Trophoblast cell (in vitro differentiated cells and primary cell): ENCODE measurements at regions not wholly inside any gene's neighbourhood (a gene's known extent, or its start where the extent isn't known, plus 50 kb on each side); places are given as distances from the start of the nearest gene placed in this dataset.

Experiments
- DNase-seq, 2 donors: peaks; one replicate each; pipeline ENCODE4 v3.0.0-alpha.2; 2016
- H2AFZ ChIP-seq: 2 replicates; pipeline ENCODE4 v1.6.1; 2013; ENCODE audit warnings: low read length, moderate library complexity, mild to moderate bottlenecking; ENCODE audit not compliant: insufficient read depth, poor library complexity
- H2AK5ac ChIP-seq: 2 replicates; pipeline ENCODE4 v1.6.1; 2013; ENCODE audit warnings: mild to moderate bottlenecking, low read length
- H2BK120ac ChIP-seq: 2 replicates; pipeline ENCODE4 v1.6.1; 2013; ENCODE audit warnings: low read length, mild to moderate bottlenecking, moderate library complexity; ENCODE audit not compliant: insufficient read depth, poor library complexity
- H2BK12ac ChIP-seq: 2 replicates; pipeline ENCODE4 v1.6.1; 2013; ENCODE audit warnings: mild to moderate bottlenecking, low read length, moderate library complexity
- H2BK5ac ChIP-seq: 2 replicates; pipeline ENCODE4 v1.6.1; 2013; ENCODE audit warnings: low read length, low read depth, moderate library complexity, mild to moderate bottlenecking; ENCODE audit not compliant: poor library complexity
- H3K14ac ChIP-seq: 2 replicates; pipeline ENCODE4 v1.6.1; 2013; ENCODE audit warnings: mild to moderate bottlenecking, low read length
- H3K18ac ChIP-seq: 2 replicates; pipeline ENCODE4 v1.6.1; 2013; ENCODE audit warnings: mild to moderate bottlenecking, low read length
- H3K23ac ChIP-seq: 2 replicates; pipeline ENCODE4 v1.6.1; 2013; ENCODE audit warnings: low read length
- H3K27ac ChIP-seq: 2 replicates; pipeline ENCODE4 v1.5.1; 2013; ENCODE audit warnings: low read depth, mild to moderate bottlenecking, inconsistent platforms, low read length, moderate library complexity
- H3K27me3 ChIP-seq: 2 replicates; pipeline ENCODE4 v1.6.1; 2013; ENCODE audit warnings: inconsistent platforms, mild to moderate bottlenecking, low read length, moderate library complexity; ENCODE audit not compliant: insufficient read depth
- H3K36me3 ChIP-seq, 2 experiments: 1 replicate in 1 of 2; 2 replicates in 1 of 2; pipeline ENCODE4 v1.6.1; 2013; ENCODE audit warnings: low read length in 2 of 2, mild to moderate bottlenecking in 2 of 2, moderate library complexity in 1 of 2; ENCODE audit not compliant: insufficient read depth in 2 of 2, control insufficient read depth in 1 of 2
- H3K4ac ChIP-seq: 2 replicates; pipeline ENCODE4 v1.6.1; 2013; ENCODE audit warnings: low read depth, mild to moderate bottlenecking, low read length, moderate library complexity
- H3K4me1 ChIP-seq, 2 experiments: 1 replicate in 1 of 2; 2 replicates in 1 of 2; pipeline ENCODE4 v1.6.1; 2013; ENCODE audit warnings: low read length in 2 of 2, mild to moderate bottlenecking in 2 of 2, moderate library complexity in 1 of 2; ENCODE audit not compliant: insufficient read depth in 2 of 2, control insufficient read depth in 1 of 2
- H3K4me2 ChIP-seq: 2 replicates; pipeline ENCODE4 v1.6.1; 2013; ENCODE audit warnings: inconsistent platforms, mild to moderate bottlenecking, low read length, moderate library complexity
- H3K4me3 ChIP-seq: 2 replicates; pipeline ENCODE4 v1.5.1; 2013; ENCODE audit warnings: mild to moderate bottlenecking, low read depth, low read length, inconsistent platforms
- H3K79me1 ChIP-seq: one replicate; pipeline ENCODE4 v1.6.1; 2013; ENCODE audit warnings: low read length
- H3K79me2 ChIP-seq: 2 replicates; pipeline ENCODE4 v1.6.1; 2013; ENCODE audit warnings: low read length, mild to moderate bottlenecking; ENCODE audit not compliant: control insufficient read depth, insufficient read depth, poor library complexity
- H3K9ac ChIP-seq: 2 replicates; pipeline ENCODE4 v1.6.1; 2013; ENCODE audit warnings: mild to moderate bottlenecking, low read length
- H3K9me3 ChIP-seq: 2 replicates; pipeline ENCODE4 v1.6.1; 2013; ENCODE audit warnings: low read depth, mild to moderate bottlenecking, control low read depth, inconsistent platforms, low read length; ENCODE audit not compliant: insufficient read depth
- H4K12ac ChIP-seq: 2 replicates; pipeline ENCODE4 v1.6.1; 2013; ENCODE audit warnings: low read depth, mild to moderate bottlenecking, low read length, moderate library complexity
- H4K8ac ChIP-seq: 2 replicates; pipeline ENCODE4 v1.6.1; 2013; ENCODE audit warnings: low read depth, mild to moderate bottlenecking, low read length, moderate library complexity
- H4K91ac ChIP-seq: one replicate; pipeline ENCODE4 v1.6.1; 2013; ENCODE audit warnings: low read depth, mild to moderate bottlenecking, low read length, moderate library complexity
- WGBS: extraction: QIAGEN DNeasy Blood & Tissue Kit; methylation state at CpG from one replicate; pipeline ENCODE4 v1.1.7; 2013; ENCODE audit warnings: missing lambda C conversion rate; ENCODE audit not compliant: insufficient read length, insufficient coverage; ENCODE audit errors: extremely low coverage; 5-methylcytosine and 5-hydroxymethylcytosine counted together

DNA sequence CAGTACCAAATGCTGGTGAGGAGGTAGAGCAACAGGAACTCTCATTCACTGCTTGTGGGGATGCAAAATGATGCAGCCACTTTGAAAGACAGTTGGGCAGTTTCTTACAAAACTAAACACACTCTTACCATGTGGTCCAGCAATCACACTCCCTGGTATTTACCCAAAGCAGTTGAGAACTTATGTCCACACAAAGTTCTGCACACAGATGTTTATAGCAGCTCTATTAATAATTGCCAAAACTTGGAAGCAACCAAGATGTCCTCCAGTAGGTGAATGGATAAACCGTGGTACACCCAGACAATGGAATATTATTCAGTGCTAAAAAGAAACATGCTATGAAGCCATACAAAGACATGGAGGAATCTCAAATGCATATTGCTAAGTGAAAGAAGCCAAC, 139.1 kb upstream of the SLC6A11 start:
- no peaks in the 10 kb centered on the region for H3K79me2 ChIP-seq
- H3K18ac ChIP-seq, result no peak overlapping the region
- no peak overlapping the region for H3K14ac ChIP-seq
- H2BK120ac ChIP-seq, result no peak overlapping the region
- H3K36me3 ChIP-seq, result no peaks in the 10 kb centered on the region
- H2BK5ac ChIP-seq, result no peak overlapping the region
- peaks cover 2% of the 10 kb centered on the region for H3K9me3 ChIP-seq
- no peak overlapping the region for H2AFZ ChIP-seq
- WGBS, result no CpG with 5 or more reads among the region's 1 CpG
- H3K79me1 ChIP-seq, result no peaks in the 10 kb centered on the region
- no peak overlapping the region for H4K8ac ChIP-seq
- H4K12ac ChIP-seq, result no peak overlapping the region
- no peaks in the 10 kb centered on the region for H3K27me3 ChIP-seq
- no peak for DNase-seq
- no peaks in the 10 kb centered on the region for H3K4me1 ChIP-seq
- H3K9ac ChIP-seq, result no peak overlapping the region
- H4K91ac ChIP-seq, result no peak overlapping the region
- no peak overlapping the region for H3K4ac ChIP-seq
- H2AK5ac ChIP-seq, result no peak overlapping the region
- H3K27ac ChIP-seq, result no peak overlapping the region
- no peak overlapping the region for H3K23ac ChIP-seq
- H3K4me2 ChIP-seq, result no peak overlapping the region
- H3K4me3 ChIP-seq, result no peak overlapping the region
- H2BK12ac ChIP-seq, result no peak overlapping the region

DNA sequence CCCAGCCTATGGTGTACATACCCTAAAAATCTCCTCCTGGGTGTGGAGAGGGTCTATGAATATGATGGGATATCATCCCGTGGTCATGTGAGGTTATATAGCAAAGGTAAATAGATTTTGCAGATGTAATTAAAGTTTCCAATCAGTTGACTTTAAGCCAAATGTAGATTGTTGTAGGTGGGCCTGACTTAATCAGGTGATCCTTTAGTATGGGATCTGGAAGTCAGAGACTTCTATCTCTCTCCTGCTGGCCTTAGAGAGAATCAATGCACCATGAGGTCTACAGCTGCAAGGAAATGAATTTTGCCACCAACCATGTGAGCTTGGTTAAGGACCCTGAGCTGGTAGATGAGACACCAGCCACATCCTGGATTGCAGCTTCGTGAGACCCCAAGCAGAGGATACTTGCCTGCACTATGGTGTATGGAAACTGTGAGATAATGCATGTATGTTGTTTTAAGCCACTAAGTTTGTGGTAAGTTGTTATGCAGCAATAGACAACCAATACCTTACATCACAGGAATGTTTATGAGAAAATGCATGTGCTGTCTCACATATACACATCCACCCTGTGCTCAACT, 137.1 kb upstream of the SLC6A11 start:
- H3K14ac ChIP-seq, result no peak overlapping the region
- no peak overlapping the region for H3K4me2 ChIP-seq
- no peak overlapping the region for H3K23ac ChIP-seq
- no peak overlapping the region for H4K8ac ChIP-seq
- peaks cover 2% of the 10 kb centered on the region for H3K9me3 ChIP-seq
- no peaks in the 10 kb centered on the region for H3K27me3 ChIP-seq
- no peak overlapping the region for H3K27ac ChIP-seq
- H3K4me3 ChIP-seq, result no peak overlapping the region
- H3K4me1 ChIP-seq, result no peaks in the 10 kb centered on the region
- WGBS, result no CpG with 5 or more reads among the region's 2 CpGs
- H2AFZ ChIP-seq, result no peak overlapping the region
- no peak overlapping the region for H2BK5ac ChIP-seq
- H3K18ac ChIP-seq, result no peak overlapping the region
- H3K9ac ChIP-seq, result no peak overlapping the region
- no peak overlapping the region for H2AK5ac ChIP-seq
- H4K91ac ChIP-seq, result no peak overlapping the region
- H2BK12ac ChIP-seq, result no peak overlapping the region
- H3K4ac ChIP-seq, result no peak overlapping the region
- DNase-seq, result no peak
- H3K79me2 ChIP-seq, result no peaks in the 10 kb centered on the region
- H3K36me3 ChIP-seq, result no peaks in the 10 kb centered on the region
- H3K79me1 ChIP-seq, result no peaks in the 10 kb centered on the region
- H4K12ac ChIP-seq, result no peak overlapping the region
- H2BK120ac ChIP-seq, result no peak overlapping the region

DNA sequence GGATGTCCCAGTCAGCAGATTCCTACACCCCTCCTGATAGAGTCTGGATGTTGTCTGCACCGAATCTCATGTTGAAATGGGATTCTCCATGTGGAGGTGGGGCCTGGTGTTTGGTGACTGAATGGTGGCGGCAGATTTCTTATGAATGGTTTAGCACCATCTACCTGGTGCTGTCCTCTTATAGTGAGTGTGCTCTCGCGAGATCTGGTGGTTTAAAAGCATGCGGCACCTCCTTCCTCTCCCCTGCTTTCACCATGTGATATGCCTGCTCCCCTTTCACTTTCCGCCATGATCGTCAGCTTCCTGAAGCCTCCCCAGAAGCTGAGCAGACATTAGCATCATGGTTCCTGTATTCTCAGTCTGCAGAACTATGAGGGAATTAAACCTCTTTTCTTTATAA, 135.2 kb upstream of the SLC6A11 start:
- H2AFZ ChIP-seq, result no peak overlapping the region
- H4K91ac ChIP-seq, result no peak overlapping the region
- no peak overlapping the region for H4K12ac ChIP-seq
- H3K4me3 ChIP-seq, result no peak overlapping the region
- H3K27me3 ChIP-seq, result no peaks in the 10 kb centered on the region
- no peak overlapping the region for H2BK120ac ChIP-seq
- no peak overlapping the region for H2BK5ac ChIP-seq
- no peak overlapping the region for H3K4ac ChIP-seq
- H2BK12ac ChIP-seq, result no peak overlapping the region
- no peak overlapping the region for H3K14ac ChIP-seq
- no peaks in the 10 kb centered on the region for H3K36me3 ChIP-seq
- no peaks in the 10 kb centered on the region for H3K4me1 ChIP-seq
- no peak overlapping the region for H3K23ac ChIP-seq
- no peak overlapping the region for H3K27ac ChIP-seq
- WGBS, result no CpG with 5 or more reads among the region's 7 CpGs
- H4K8ac ChIP-seq, result no peak overlapping the region
- no peak overlapping the region for H2AK5ac ChIP-seq
- H3K79me1 ChIP-seq, result no peaks in the 10 kb centered on the region
- DNase-seq, result no peak
- H3K9ac ChIP-seq, result no peak overlapping the region
- H3K9me3 ChIP-seq, result peaks cover 2% of the 10 kb centered on the region
- H3K18ac ChIP-seq, result no peak overlapping the region
- H3K4me2 ChIP-seq, result no peak overlapping the region
- H3K79me2 ChIP-seq, result no peaks in the 10 kb centered on the region

DNA sequence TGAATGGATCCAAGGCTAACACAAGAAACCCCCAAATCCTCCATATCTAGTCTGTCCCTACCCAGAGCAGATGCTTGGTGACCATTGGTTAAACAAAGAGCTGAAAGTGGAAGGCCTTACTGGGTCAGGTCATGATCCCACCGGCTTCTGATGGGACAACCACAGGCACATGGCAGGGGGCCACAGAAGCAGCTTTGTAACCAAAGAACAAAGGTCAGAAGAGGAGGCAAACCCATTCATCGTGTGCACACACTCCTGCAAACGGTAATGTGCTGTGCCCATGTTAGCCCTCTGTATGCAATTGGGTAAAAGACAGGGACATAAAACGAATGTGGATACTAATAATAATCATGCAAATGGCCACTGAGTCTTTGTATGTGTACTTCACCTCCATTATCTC, 133.3 kb upstream of the SLC6A11 start:
- no peaks in the 10 kb centered on the region for H3K79me1 ChIP-seq
- no peak overlapping the region for H3K9ac ChIP-seq
- H3K23ac ChIP-seq, result no peak overlapping the region
- no peaks in the 10 kb centered on the region for H3K79me2 ChIP-seq
- H3K14ac ChIP-seq, result no peak overlapping the region
- H3K36me3 ChIP-seq, result no peaks in the 10 kb centered on the region
- no peak for DNase-seq
- H2BK5ac ChIP-seq, result no peak overlapping the region
- H3K27me3 ChIP-seq, result no peaks in the 10 kb centered on the region
- H3K27ac ChIP-seq, result no peak overlapping the region
- no peak overlapping the region for H2AK5ac ChIP-seq
- WGBS, result no CpG with 5 or more reads among the region's 4 CpGs
- H4K12ac ChIP-seq, result no peak overlapping the region
- no peak overlapping the region for H4K8ac ChIP-seq
- H3K4me1 ChIP-seq, result no peaks in the 10 kb centered on the region
- H3K18ac ChIP-seq, result no peak overlapping the region
- no peak overlapping the region for H3K4me3 ChIP-seq
- no peak overlapping the region for H2BK120ac ChIP-seq
- H4K91ac ChIP-seq, result no peak overlapping the region
- H2BK12ac ChIP-seq, result no peak overlapping the region
- no peak overlapping the region for H3K4ac ChIP-seq
- no peak overlapping the region for H2AFZ ChIP-seq
- H3K4me2 ChIP-seq, result no peak overlapping the region
- H3K9me3 ChIP-seq, result peaks cover 2% of the 10 kb centered on the region
